ENCODE measurements at regions not wholly inside any gene's neighbourhood (a gene's known extent, or its start where the extent isn't known, plus 50 kb on each side); places are given as distances from the start of the nearest gene placed in this dataset.

DNA sequence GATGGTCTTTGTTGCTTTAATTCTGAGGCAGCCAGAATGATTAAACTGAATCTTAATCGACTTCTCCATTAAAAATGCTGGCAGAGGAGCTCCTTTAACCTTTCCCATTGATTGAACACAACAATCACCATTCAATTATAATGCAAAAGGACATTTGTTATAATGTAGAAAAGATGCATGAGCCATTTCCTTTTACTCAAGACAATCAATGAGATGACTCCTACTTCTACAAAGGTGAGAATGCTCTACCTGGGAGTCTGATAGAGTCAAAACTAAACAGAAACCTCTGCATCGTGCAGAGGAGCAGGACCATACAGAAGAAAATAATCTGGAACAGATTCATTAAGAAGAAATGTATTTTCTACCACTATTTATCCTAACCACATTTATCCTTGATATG is 253.6 kb upstream of the DACH1 start:
- no peak for DNase-seq (ENCODE audit: low read depth, low spot score)

GRCh38 chr13:72113931-72114330 is 246.9 kb upstream of the DACH1 start:
- no peak for DNase-seq (ENCODE audit: low read depth, low spot score)

- no peak for DNase-seq (ENCODE audit: low read depth, low spot score)
Observed at GRCh38 chr13:72113076-72113475, 246.1 kb upstream of the DACH1 start.

- no peak for DNase-seq (ENCODE audit: low read depth, low spot score)
Observed at GRCh38 chr13:72112216-72112615, 245.2 kb upstream of the DACH1 start.

DNA sequence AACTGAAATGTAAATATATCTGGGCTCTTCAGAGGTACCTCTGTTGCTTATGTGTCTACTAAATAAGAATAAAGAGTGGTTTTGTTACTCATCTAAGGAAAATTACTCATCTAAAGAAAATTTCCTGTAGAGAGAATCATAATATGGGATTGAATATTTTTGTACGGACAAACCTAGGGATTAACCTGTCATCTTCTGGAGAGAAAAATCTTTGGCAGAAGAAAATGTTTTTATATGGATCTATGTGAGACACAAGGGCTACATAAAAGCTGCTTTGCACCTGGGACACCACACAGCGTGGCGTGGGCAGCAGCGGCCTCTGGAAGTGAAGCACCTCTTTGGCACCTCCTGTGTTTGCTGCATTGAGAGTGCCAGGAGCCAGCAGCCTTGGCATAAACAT is 242.9 kb upstream of the DACH1 start:
- no peak for DNase-seq (ENCODE audit: low read depth, low spot score)

GRCh38 chr13:72104656-72105180 is 237.7 kb upstream of the DACH1 start:
- peak; percentile 39 for DNase-seq (ENCODE audit: low read depth, low spot score)

DNA sequence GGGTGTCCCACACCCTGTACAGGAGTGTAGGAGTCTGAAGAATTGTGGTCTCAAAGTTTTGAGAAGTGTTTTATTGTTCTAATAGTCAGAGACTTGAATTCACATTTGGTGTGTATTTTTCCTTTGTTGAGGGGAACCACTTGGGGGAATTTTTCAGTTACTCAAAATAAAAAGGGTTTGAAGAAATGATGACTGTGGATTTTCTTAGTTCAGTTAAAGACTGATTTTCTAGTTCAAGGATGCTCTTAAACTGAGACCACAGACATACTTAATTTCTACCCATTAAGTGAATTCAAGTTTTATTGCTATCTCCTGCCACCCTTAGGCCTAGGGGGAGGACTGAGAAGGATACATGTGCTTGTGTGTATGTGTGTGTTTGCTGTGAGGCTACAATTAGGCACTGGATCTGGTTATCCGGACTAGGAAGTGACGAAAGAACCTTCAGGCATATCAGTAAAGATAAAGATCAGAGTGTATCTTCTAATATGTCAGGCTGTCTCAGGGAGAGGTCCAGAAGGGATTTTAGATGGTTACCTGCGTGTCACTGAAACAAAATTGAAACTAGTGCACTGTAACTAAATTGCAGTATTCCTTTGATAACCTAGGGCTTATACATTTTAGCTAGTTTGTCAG is 234.9 kb upstream of the DACH1 start:
- DNase-seq (ENCODE audit: low read depth, low spot score), result no peak

DNA sequence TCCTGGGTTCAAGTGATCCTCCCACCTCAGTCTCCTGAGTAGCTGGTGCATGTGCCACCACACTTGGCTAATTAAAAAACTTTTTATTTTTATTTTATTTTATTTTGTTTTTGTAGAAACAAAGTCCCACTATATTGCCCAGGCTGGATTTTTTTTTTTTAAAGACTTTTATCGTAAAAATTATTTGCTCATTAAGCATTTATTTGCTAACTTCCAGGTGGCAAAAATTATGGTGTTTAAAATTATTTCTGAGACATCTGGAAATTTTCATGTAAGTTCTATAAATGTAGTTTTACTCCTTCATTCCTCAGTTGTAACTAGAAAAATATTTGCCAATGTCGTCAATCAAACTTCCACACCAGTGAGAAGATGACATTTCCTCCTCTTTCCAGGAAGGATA is 233.3 kb upstream of the DACH1 start:
- no peak for DNase-seq (ENCODE audit: low read depth, low spot score)

DNA sequence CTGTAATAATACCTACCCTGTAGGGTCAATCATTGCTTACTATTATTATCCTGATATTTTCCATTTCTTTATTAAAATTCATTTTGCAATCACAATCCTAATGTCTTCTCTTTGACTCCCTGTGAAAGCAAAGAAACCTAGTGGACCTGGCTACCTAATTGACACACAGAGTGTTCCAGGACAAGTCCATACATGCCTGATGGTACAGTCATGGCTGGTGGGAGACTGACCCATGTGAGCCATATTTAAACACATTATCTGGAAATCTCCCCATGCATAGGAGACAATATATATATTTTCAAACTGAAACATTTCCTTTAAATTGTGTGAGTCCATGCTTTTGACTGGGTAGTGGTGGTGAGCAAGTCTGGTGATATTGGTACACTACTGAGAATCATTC is 230.6 kb upstream of the DACH1 start:
- no peak for DNase-seq (ENCODE audit: low read depth, low spot score)

GRCh38 chr13:72093262-72093661 is 226.3 kb upstream of the DACH1 start:
- no peak for DNase-seq (ENCODE audit: low read depth, low spot score)

- DNase-seq (ENCODE audit: low read depth, low spot score), result no peak
Observed at GRCh38 chr13:72074663-72075062, 207.7 kb upstream of the DACH1 start.

DNA sequence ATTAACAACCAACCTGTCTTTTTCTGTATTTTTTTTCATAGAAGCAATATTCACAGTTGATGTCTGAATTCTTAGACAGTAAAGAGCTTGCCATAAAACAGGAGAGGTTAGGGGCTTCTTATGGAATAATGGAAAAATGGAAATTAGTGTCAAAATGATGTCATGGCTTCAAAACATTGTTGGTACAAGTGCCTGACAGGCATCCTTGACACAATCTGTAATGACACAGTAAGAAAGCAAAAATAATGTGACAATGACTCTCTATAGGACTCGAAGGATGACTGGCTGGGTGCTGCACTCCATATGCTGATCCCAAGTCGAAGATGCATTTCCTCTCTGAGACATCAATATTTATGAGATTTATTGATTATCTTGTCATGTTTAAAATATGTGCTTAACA is 205.3 kb upstream of the DACH1 start:
- no peak for DNase-seq (ENCODE audit: low read depth, low spot score)

- no peak for DNase-seq (ENCODE audit: low read depth, low spot score)
Observed at GRCh38 chr13:72071713-72072112, 204.7 kb upstream of the DACH1 start.

DNA sequence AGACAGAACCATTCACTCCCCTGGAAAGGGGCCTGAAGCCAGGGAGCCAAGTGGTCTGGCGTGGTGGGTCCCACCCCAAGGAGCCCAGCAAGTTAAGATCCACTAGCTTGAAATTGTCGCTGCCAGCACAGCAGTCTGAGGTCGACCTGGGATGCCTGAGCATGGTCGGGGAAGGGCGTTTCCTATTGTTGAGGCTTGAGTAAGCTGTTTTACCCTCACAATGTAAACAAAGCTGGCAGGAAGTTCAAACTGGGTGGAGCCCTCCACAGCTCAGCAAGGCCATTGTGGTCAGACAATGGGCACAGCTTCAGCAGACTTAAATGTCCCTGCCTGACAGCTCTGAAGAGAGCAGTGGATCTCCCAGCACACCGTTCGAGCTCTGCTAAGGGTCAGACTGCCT is 195.6 kb upstream of the DACH1 start:
- DNase-seq (ENCODE audit: low read depth, low spot score), result no peak

DNA sequence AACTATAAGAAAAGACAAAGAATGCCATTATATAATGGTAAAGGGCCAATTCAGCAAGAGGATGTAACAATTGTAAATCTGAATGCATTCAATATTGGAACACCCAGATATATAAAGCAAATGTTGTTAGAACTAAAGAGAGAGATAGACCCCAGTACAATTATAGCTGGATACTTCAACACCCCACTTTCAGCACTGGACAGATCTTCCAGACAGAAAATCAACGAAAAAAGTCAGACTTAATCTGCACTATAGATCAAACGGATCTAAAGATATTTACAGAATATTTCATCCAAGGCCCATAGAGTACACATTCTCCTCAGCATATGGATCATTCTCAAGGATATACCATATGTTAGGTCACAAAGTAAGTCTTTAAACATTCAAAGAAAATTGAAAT is 194.6 kb upstream of the DACH1 start:
- DNase-seq (ENCODE audit: low read depth, low spot score), result no peak

- DNase-seq (ENCODE audit: low read depth, low spot score), result no peak
Observed at GRCh38 chr13:72050251-72050650, 183.2 kb upstream of the DACH1 start.

DNA sequence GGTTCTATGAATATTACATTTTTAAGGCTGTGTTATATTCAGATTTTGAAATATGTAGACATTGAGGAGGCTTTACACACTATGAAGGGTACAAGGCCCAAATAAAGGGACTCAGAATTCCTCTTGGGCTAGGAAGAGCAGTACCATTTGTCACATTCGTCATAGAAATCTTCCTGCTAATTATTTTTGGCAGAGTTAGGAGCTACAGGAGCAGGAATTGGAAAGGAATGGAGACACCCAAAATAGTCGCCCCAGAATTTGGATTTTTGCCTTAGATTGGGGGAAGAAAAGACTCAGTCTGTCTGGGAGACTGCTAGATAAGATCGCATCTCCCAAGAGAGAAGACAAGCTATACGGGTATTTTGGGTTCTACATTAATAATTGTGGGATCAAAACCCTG is 176.4 kb upstream of the DACH1 start:
- DNase-seq (ENCODE audit: low read depth, low spot score), result no peak

DNA sequence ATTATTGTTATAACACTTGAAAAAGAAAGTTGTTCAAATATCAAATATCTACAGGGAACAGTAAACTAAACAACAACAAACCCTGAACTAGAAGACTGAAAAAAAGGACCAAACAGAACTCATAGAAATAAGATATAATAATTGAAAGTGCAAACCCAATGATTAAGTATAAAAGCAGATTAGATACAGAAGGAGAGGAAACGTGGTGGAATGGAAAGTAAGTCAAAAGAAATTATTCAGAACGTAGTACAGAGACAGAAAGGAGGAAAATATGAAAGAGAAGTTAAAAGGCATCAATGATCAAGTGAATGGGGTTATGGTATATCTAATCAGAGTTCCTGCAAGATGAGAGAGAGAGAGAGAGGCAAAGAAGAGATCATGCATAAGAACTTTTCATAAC is 174.2 kb upstream of the DACH1 start:
- DNase-seq (ENCODE audit: low read depth, low spot score), result no peak

GRCh38 chr13:72039126-72039525 is 172.1 kb upstream of the DACH1 start:
- no peak for DNase-seq (ENCODE audit: low read depth, low spot score)

DNA sequence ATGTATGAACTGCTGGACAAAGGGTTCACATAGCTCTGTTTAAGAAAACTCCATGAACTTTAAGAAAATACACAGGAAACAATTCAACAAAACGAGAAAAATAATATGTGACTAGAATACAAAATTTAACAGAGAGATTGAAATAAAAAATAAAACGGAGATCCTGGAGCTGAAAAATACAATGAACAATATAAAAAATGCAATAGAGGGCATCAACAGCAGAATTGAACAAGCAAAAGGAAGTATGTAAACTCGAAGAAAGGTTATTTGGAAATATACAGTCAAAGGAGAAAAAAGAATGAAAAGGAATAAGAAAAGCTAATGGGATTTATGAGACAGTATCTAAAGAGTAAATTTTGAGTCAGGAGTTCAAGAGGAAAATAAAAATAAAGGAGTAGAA is 163.0 kb upstream of the DACH1 start:
- DNase-seq (ENCODE audit: low read depth, low spot score), result no peak

DNA sequence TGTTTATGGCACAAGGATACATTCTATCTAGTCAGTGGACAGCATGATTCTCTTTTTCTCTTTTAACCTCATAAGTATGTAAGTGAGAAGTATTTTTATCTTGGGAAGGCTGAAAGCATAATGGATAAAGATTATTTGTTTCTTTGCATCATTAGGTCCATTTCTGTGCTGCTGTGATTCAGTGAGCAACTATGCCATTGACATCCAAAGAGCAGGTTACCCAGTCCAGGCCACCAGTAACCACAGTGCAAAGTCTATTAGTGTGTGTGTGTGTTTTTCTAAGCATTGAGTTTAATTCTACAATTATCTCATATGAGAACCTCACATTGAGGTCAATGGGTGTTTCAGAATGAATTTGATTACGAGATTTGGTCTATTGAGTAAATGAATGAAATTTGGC is 158.8 kb upstream of the DACH1 start:
- DNase-seq (ENCODE audit: low read depth, low spot score), result peak; percentile 61

DNA sequence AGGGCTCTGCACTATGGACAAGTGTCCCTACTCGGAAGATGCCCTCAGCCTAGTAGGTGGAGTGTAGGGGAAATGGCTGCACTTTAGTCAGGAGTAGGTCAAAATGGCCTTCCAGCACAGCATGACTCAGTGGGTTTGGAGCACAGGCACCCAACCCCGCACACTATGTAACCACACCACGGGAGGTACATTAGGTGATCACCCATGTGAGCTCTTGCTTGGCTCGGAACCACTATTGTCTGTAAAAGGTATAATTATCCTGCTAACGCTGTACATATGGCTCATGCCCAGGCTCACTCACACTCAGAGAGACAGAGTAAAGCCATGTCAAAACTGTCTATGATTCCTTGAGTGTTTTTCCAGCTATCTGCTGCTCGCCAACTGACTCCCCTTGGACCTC is 156.9 kb upstream of the DACH1 start:
- DNase-seq (ENCODE audit: low read depth, low spot score), result no peak

DNA sequence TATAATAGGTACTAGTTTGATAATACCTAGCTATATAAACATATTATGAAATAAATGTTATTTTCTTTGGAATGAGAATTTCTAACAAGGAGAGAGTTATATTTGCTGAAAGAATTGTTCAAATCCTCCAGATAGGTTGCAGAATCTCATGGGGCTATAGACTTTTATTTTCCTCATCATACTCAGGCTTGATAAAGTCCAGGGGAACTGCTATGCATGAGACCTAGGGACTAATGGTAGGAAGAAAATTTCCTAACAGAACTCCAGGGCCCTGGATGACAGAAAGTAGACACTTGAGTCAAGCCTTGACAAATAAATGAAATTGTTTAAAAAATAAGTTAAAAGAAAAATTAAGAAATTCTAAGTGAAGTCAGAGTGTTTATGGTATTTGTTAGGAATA is 138.5 kb upstream of the DACH1 start:
- peak; percentile 7 for DNase-seq (ENCODE audit: low read depth, low spot score)

- DNase-seq (ENCODE audit: low read depth, low spot score), result peak; percentile 86
Observed at GRCh38 chr13:72004784-72005374, 137.9 kb upstream of the DACH1 start.
